Right lobe of liver (tissue), 6 donors: ENCODE measurements at regions not wholly inside any gene's neighbourhood (a gene's known extent, or its start where the extent isn't known, plus 50 kb on each side); places are given as distances from the start of the nearest gene placed in this dataset.

ENCODE experiments used
- ATAC-seq, 4 donors: fragments of 200-7000 bp; cut with Tn5 transposase; one replicate each; pipeline ENCODE4 v1.9.1; 2020; ENCODE audit warnings: mild to moderate bottlenecking in 4 of 4, moderate library complexity in 4 of 4
- DNase-seq, 3 donors: peaks; one replicate each; pipeline ENCODE4 v3.0.0-alpha.2; 2020
- H3K27ac ChIP-seq, 3 donors: fragments of 200-600 bp; one replicate each; pipeline ENCODE4 v1.8.0; 2022
- H3K27me3 ChIP-seq, 2 donors: fragments of 200-600 bp; one replicate each; pipeline ENCODE4 v1.8.0; 2022
- H3K36me3 ChIP-seq, 4 donors: fragments of 200-600 bp; sonication (generic) in 1 of 4; one replicate each; pipeline versions ENCODE4 v1.5.1 to v1.8.0; 2017 to 2022; ENCODE audit warnings: control low read depth in 1 of 4
- H3K4me1 ChIP-seq, 4 donors: fragments of 200-600 bp; sonication (generic) in 1 of 4; one replicate each; pipeline versions ENCODE4 v1.5.1 to v1.8.0; 2017 to 2022; ENCODE audit warnings: control low read depth in 1 of 4
- H3K4me3 ChIP-seq, 3 donors: fragments of 200-600 bp; one replicate each; pipeline ENCODE4 v1.8.0; 2022
- H3K9me3 ChIP-seq, 4 donors: fragments of 200-600 bp; sonication (generic) in 1 of 4; one replicate each; pipeline versions ENCODE4 v1.5.1 to v1.8.0; 2017 to 2022; ENCODE audit warnings: control low read depth in 1 of 4
- POLR2A ChIP-seq: fragments of 450-650 bp; IDR thresholded peaks from one replicate; pipeline ENCODE4 v1.6.1; 2017; ENCODE audit warnings: antibody characterized with exemption, mild to moderate bottlenecking
- WGBS: methylation state at CpG from one replicate; pipeline ENCODE4 v1.1.6; 2018; ENCODE audit warnings: low coverage, low lambda C conversion rate; ENCODE audit not compliant: insufficient coverage; ENCODE audit errors: missing lambda C conversion rate; 5-methylcytosine and 5-hydroxymethylcytosine counted together
- intact Hi-C, 2 donors: fragments of 100-400 bp; cut with DNase I; formaldehyde crosslinking; loops; one replicate each; pipeline versions ENCODE4 v1.11.2 to v1.14.1; 2022
- TF ChIP-seq, protein P1 (sequence below), 4 donors: fragments of 200-600 bp in 3 of 4; fragments of 450-650 bp in 1 of 4; IDR thresholded peaks; one replicate each; pipeline versions ENCODE4 v1.5.1 to v1.8.0; 2016 to 2022; ENCODE audit warnings: antibody characterized with exemption in 4 of 4, mild to moderate bottlenecking in 2 of 4
- donor health status: DM: no; HTN: yes; CAD: no.
- donor health status: DM: no; HTN: no; CAD: no.
- donor health status: DM: no; HTN: no; CAD: no.
- donor health status: DM: no; HTN: yes; CAD: no.
- donor health status: DM: no; HTN: yes; CAD: no.

DNA sequence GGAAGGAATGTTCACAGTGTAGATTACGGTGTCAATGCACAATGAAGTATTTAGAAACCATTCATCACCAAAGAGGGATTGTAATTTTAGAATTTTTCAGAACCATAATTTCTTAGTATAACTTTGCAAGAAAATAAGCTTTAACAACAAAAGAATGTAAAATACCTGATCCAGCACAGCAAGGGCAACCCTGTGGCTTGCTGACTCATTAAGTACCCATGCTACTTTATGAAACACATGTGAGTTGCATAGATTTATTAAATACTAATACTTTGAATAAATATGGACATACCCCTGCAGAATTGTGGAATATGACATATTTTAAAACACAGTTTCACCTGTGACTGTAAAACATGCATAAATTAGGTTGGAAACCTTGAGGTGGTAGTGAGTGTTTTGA is 281.3 kb downstream of the ZNF248 start:
- intact Hi-C loops = no loop called here
- TF ChIP-seq, protein P1, sequence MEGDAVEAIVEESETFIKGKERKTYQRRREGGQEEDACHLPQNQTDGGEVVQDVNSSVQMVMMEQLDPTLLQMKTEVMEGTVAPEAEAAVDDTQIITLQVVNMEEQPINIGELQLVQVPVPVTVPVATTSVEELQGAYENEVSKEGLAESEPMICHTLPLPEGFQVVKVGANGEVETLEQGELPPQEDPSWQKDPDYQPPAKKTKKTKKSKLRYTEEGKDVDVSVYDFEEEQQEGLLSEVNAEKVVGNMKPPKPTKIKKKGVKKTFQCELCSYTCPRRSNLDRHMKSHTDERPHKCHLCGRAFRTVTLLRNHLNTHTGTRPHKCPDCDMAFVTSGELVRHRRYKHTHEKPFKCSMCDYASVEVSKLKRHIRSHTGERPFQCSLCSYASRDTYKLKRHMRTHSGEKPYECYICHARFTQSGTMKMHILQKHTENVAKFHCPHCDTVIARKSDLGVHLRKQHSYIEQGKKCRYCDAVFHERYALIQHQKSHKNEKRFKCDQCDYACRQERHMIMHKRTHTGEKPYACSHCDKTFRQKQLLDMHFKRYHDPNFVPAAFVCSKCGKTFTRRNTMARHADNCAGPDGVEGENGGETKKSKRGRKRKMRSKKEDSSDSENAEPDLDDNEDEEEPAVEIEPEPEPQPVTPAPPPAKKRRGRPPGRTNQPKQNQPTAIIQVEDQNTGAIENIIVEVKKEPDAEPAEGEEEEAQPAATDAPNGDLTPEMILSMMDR (IDR thresholded peaks at IDR 0.05) = no peak
- TF ChIP-seq POLR2A = no peak
- Histone ChIP-seq H3K36me3 (no peaks in the 10 kb centered on the region), H3K27me3 (no peaks in the 10 kb centered on the region), H3K9me3 (no peaks in the 10 kb centered on the region), H3K27ac (no peak overlapping the region), H3K4me3 (no peak overlapping the region), H3K4me1 (no peaks in the 10 kb centered on the region)
- ATAC-seq (no peak), DNase-seq (no peak)
- WGBS = 60% methylated on average over 1 of the region's 1 CpG

DNA sequence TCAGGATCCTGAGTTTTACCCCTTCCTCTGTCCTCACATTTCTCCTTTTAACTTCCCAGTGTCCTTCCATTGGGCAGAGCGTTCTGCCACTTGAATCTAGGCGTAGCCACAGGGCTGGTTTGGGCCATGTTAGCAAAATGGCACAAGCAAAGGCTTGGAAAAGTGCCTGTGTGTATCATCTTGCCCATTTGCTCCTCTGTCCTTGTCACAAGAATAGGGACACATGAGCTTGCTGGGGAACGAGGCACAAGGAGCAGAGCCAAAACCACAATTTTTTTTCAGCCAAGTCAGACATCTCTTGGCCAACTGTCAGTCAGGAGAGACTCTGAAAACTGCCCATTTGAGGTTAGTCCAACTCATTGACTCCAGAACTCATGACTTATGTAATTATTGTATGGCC is 285.2 kb downstream of the ZNF248 start:
- Histone ChIP-seq H3K27me3 (no peaks in the 10 kb centered on the region), H3K27ac (no peak overlapping the region), H3K4me1 (no peaks in the 10 kb centered on the region), H3K9me3 (no peaks in the 10 kb centered on the region), H3K36me3 (no peaks in the 10 kb centered on the region), H3K4me3 (no peak overlapping the region)
- intact Hi-C loops = no loop called here
- WGBS = 41% methylated on average over 3 of the region's 3 CpGs
- ATAC-seq (no peak), DNase-seq (no peak)
- no peak for TF ChIP-seq POLR2A
- TF ChIP-seq, protein P1 (IDR thresholded peaks at IDR 0.05) = no peak

DNA sequence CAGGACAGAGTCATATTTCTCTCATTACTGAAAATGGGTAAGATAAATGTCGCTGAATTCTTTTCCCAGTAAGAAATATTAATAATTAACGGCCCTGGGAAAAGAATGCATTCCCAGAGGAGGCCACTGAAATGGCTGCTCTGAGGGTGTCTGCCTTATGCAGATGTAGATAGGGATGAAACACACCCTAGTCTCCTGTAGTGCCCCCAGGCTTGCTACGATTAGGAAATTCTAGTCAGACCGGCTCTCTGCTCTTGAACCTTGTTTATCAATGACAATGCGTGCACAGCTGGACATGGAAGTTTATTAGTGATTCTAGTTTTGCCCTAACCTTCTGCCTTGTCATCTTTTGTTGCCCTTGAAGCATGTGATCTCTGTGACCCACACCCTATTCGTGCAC is 291.1 kb downstream of the ZNF248 start:
- no peak for ATAC-seq
- no peak overlapping the region for H3K4me3 ChIP-seq
- TF ChIP-seq, protein P1 (IDR thresholded peaks at IDR 0.05) = no peak
- TF ChIP-seq POLR2A = no peak
- intact Hi-C loops = no loop called here
- no peaks in the 10 kb centered on the region for H3K4me1 ChIP-seq
- H3K27ac ChIP-seq = no peak overlapping the region
- no peaks in the 10 kb centered on the region for H3K36me3 ChIP-seq
- no peaks in the 10 kb centered on the region for H3K27me3 ChIP-seq
- no peak for DNase-seq
- H3K9me3 ChIP-seq = no peaks in the 10 kb centered on the region
- 51% methylated on average over 6 of the region's 6 CpGs for WGBS

DNA sequence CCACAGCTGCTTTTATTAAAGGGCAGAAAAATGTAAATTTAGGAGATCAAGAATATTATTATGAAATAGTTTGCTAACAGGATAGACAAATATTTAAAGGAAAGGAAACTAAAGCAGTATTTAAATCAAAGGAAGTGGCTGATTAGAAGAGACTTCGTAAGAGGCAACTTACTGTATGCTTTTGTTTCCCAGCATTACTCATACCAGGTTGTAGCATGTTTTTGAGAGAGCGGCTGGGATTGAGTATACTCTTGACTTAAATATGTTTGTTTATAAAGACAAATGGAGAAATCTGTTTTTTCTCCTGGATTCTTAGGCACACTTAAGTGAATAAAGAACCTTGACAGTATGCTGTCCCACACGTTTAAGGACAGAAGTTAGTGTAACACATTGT is 293.7 kb downstream of the ZNF248 start:
- H3K27me3 ChIP-seq = no peaks in the 10 kb centered on the region
- 48% methylated on average over 3 of the region's 3 CpGs for WGBS
- TF ChIP-seq POLR2A = no peak
- no peaks in the 10 kb centered on the region for H3K4me1 ChIP-seq
- H3K4me3 ChIP-seq = no peak overlapping the region
- intact Hi-C loops = no loop called here
- H3K27ac ChIP-seq = no peak overlapping the region
- H3K9me3 ChIP-seq = no peaks in the 10 kb centered on the region
- no peaks in the 10 kb centered on the region for H3K36me3 ChIP-seq
- DNase-seq (no peak), ATAC-seq (no peak)

DNA sequence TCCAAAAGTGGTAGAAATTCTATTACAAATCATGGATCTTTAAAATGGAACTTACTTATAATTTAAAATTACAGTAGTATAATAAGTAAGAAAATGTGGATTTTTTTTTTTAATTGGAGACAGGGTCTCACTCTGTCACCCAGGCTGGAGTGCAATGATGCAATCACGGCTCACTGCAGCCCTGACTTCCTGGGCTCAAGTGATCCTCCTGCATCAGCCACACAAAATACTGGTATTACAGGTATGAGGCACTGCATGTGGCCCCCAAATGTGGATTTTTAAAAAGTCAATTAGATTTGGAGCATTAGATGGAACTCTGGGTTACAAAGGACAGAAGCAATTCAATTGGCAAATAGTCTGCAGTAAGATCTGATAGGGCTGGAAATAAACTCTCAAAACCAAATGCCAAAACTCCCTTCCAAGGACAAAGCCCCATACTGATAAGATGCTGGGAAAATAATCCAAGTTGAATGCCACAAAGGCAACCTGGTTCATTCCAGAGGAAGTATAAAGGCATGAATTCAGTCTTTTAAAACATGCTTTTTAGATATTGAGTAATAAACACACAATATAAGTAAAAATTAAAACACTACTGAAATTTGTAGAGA is 294.2 kb downstream of the ZNF248 start:
- 38% methylated on average over 1 of the region's 1 CpG for WGBS
- Histone ChIP-seq H3K27me3 (no peaks in the 10 kb centered on the region), H3K36me3 (no peaks in the 10 kb centered on the region), H3K9me3 (no peaks in the 10 kb centered on the region), H3K4me3 (no peak overlapping the region), H3K27ac (no peak overlapping the region), H3K4me1 (no peaks in the 10 kb centered on the region)
- intact Hi-C loops = no loop called here
- no peak for DNase-seq
- TF ChIP-seq, protein P1 (IDR thresholded peaks at IDR 0.05) = no peak
- TF ChIP-seq POLR2A = no peak
- ATAC-seq = no peak
